ENCODE measurements at regions not wholly inside any gene's neighbourhood (a gene's known extent, or its start where the extent isn't known, plus 50 kb on each side); places are given as distances from the start of the nearest gene placed in this dataset.

- TF ChIP-seq POLR2A (IDR thresholded peaks at IDR 0.05), result no peak
- TF ChIP-seq EP300 (IDR thresholded peaks at IDR 0.05), result no peak
- no peak for TF ChIP-seq CTCF (IDR thresholded peaks at IDR 0.05)
- no peak for TF ChIP-seq POLR2AphosphoS5 (IDR thresholded peaks at IDR 0.05)
- H3K4me1 ChIP-seq, result peaks cover 0 to 3% (median 0%) of the 10 kb centered on the region in 3 donors
- ATAC-seq, result no peak
- peaks cover 4% of the 10 kb centered on the region for H3K27me3 ChIP-seq
- H3K4me3 ChIP-seq, result no peak overlapping the region
- H3K27ac ChIP-seq, result no peak overlapping the region
- peaks cover 0 to 14% (median 0%) of the 10 kb centered on the region in 3 donors for H3K9me3 ChIP-seq
- H3K36me3 ChIP-seq, result no peaks in the 10 kb centered on the region
These were observed 106.3 kb downstream of the PERP start for GRCh38 chr6:138000941-138001340.

- Histone ChIP-seq H3K36me3 (no peaks in the 10 kb centered on the region), H3K4me3 (no peak overlapping the region), H3K27me3 (peaks cover 4% of the 10 kb centered on the region), H3K4me1 (peaks cover 0 to 3% (median 0%) of the 10 kb centered on the region in 3 donors), H3K9me3 (peaks cover 0 to 13% (median 0%) of the 10 kb centered on the region in 3 donors), H3K27ac (no peak overlapping the region)
- TF ChIP-seq EP300 (IDR thresholded peaks at IDR 0.05) (no peak), CTCF (IDR thresholded peaks at IDR 0.05) (peak; percentile 77 to 87 (median 80)), POLR2A (IDR thresholded peaks at IDR 0.05) (no peak), POLR2AphosphoS5 (IDR thresholded peaks at IDR 0.05) (no peak)
- no peak for ATAC-seq
- WGBS, 2 donors (ENCODE audit: low coverage in 1 of 2), result 7 to 11% methylated on average over 6 of the region's 6 CpGs
These were observed 105.4 kb downstream of the PERP start for GRCh38 chr6:138001750-138002349.

- no peak for ATAC-seq
- 36 to 50% methylated on average over 6 of the region's 7 CpGs for WGBS, 2 donors (ENCODE audit: low coverage in 1 of 2)
These were observed 102.6 kb downstream of the PERP start for GRCh38 chr6:138004430-138005287.

GRCh38 chr6:138005846-138006245 lies 101.4 kb downstream of the PERP start:
- no peaks in the 10 kb centered on the region for H3K36me3 ChIP-seq
- TF ChIP-seq EP300 (IDR thresholded peaks at IDR 0.05) (no peak), CTCF (IDR thresholded peaks at IDR 0.05) (no peak), POLR2A (IDR thresholded peaks at IDR 0.05) (no peak), POLR2AphosphoS5 (IDR thresholded peaks at IDR 0.05) (no peak)
- no peaks in the 10 kb centered on the region for H3K9me3 ChIP-seq
- H3K4me3 ChIP-seq, result no peak overlapping the region
- no peak overlapping the region for H3K27ac ChIP-seq
- WGBS, 2 donors (ENCODE audit: low coverage in 1 of 2), result 64 to 68% methylated on average over 5 of the region's 5 CpGs
- no peak for ATAC-seq
- H3K4me1 ChIP-seq, result peaks cover 0 to 3% (median 0%) of the 10 kb centered on the region in 3 donors
- no peaks in the 10 kb centered on the region for H3K27me3 ChIP-seq

More at GRCh38 chr6:138004430-138005287, 102.6 kb downstream of the PERP start:
- no peaks in the 10 kb centered on the region for H3K27me3 ChIP-seq
- TF ChIP-seq POLR2AphosphoS5 (IDR thresholded peaks at IDR 0.05), result no peak
- peak in 2 of 4 experiments; percentile 23 to 55 for TF ChIP-seq CTCF (IDR thresholded peaks at IDR 0.05)
- H3K4me3 ChIP-seq, result no peak overlapping the region
- H3K36me3 ChIP-seq, result no peaks in the 10 kb centered on the region
- H3K27ac ChIP-seq, result no peak overlapping the region
- peaks cover 0 to 3% (median 0%) of the 10 kb centered on the region in 3 donors for H3K4me1 ChIP-seq
- H3K9me3 ChIP-seq, result no peaks in the 10 kb centered on the region
